Ovary (tissue), 7 donors: ENCODE measurements at regions not wholly inside any gene's neighbourhood (a gene's known extent, or its start where the extent isn't known, plus 50 kb on each side); places are given as distances from the start of the nearest gene placed in this dataset.
"Not testable (repeated sequence)": the region's sequence is repeated elsewhere in the genome, so short reads cannot be mapped to it uniquely, and the experiment has no call there.

Experiments
- DNase-seq, 5 donors: peaks; one replicate each; pipeline ENCODE4 v3.0.0-alpha.2; 2019 to 2020
- H3K27ac ChIP-seq, 2 donors: fragments of 200-600 bp; one replicate each; pipeline versions ENCODE4 v1.5.1 to v1.8.0; 2019 to 2022
- H3K27me3 ChIP-seq: fragments of 200-600 bp; one replicate; pipeline ENCODE4 v1.8.0; 2022
- H3K36me3 ChIP-seq: fragments of 200-600 bp; sonication (generic); one replicate; pipeline ENCODE4 v1.5.1; 2019
- H3K4me1 ChIP-seq: one replicate; pipeline ENCODE4 v1.8.1; 2013; ENCODE audit warnings: mild to moderate bottlenecking, moderate library complexity; ENCODE audit not compliant: insufficient read depth
- H3K4me3 ChIP-seq: fragments of 200-600 bp; sonication (generic); one replicate; pipeline ENCODE4 v1.5.1; 2017
- H3K9me3 ChIP-seq, 2 donors: fragments of 200-600 bp in 1 of 2; sonication (generic) in 1 of 2; one replicate each; pipeline versions ENCODE4 v1.5.1 to v1.8.1; 2013 to 2019; ENCODE audit warnings: mild to moderate bottlenecking in 1 of 2, moderate library complexity in 1 of 2
- WGBS, 3 donors: extraction: QIAGEN DNeasy Blood & Tissue Kit in 1 of 3; methylation state at CpG; one replicate each; pipeline versions ENCODE4 v1.1.5 to v1.1.7; 2013 to 2017; 5-methylcytosine and 5-hydroxymethylcytosine counted together
- intact Hi-C, 4 donors: fragments of 100-400 bp; cut with DNase I; formaldehyde crosslinking; loops; one replicate each; pipeline versions ENCODE4 v1.11.0 to v1.15.1; 2022 to 2023
- donor health status: DM: no; HTN: no; CAD: no; lungs with moderate emphysema.
- donor health status: DM: no; HTN: no; CAD: no.
- donor health status: Bipolar disorder and iron deficiency.
- donor health status: DM: no; HTN: no; CAD: no.
- donor health status: DM: yes; HTN: yes; CAD: no.

- H3K27ac ChIP-seq, intact Hi-C loops, H3K27me3 ChIP-seq, H3K4me1 ChIP-seq, H3K36me3 ChIP-seq, H3K4me3 ChIP-seq, H3K9me3 ChIP-seq: not testable (repeated sequence)
- WGBS, 3 donors: 1 to 7% methylated on average over 27 to 31 of the region's 46 CpGs; no CpG with 5 or more reads in 1 of the 3 donors
- DNase-seq: peak in 4 of 5 donors; percentile 0 to 40 (median 10)
Measured at GRCh38 chr9:63450836-63451235, 1834.2 kb downstream of the FOXD4L5 start.

GRCh38 chr9:63425123-63425522 is 1859.9 kb downstream of the FOXD4L5 start:
- H3K27ac ChIP-seq, H3K36me3 ChIP-seq, H3K4me1 ChIP-seq, H3K9me3 ChIP-seq, DNase-seq, H3K27me3 ChIP-seq, H3K4me3 ChIP-seq, intact Hi-C loops: not testable (repeated sequence)
- WGBS, 3 donors: 33% methylated on average over 1 of the region's 3 CpGs; no CpG with 5 or more reads in 1 of the 3 donors

GRCh38 chr9:63390897-63391296 is 1894.1 kb downstream of the FOXD4L5 start:
- WGBS, 3 donors: no CpG with 5 or more reads among the region's 3 CpGs
- H3K9me3 ChIP-seq, DNase-seq, H3K27ac ChIP-seq, H3K36me3 ChIP-seq, H3K4me3 ChIP-seq, H3K4me1 ChIP-seq, intact Hi-C loops, H3K27me3 ChIP-seq: not testable (repeated sequence)

GRCh38 chr9:63385479-63385878 is 1899.5 kb downstream of the FOXD4L5 start:
- not testable (repeated sequence) for DNase-seq, H3K4me1 ChIP-seq, H3K27ac ChIP-seq

GRCh38 chr9:63379864-63380263 is 1905.1 kb downstream of the FOXD4L5 start:
- H3K9me3 ChIP-seq, H3K36me3 ChIP-seq, H3K27ac ChIP-seq, H3K27me3 ChIP-seq, intact Hi-C loops, H3K4me1 ChIP-seq, H3K4me3 ChIP-seq, DNase-seq: not testable (repeated sequence)
- WGBS, 3 donors: 82 to 90% (median 87%) methylated on average over 12 of the region's 12 CpGs

More at GRCh38 chr9:63385479-63385878, 1899.5 kb downstream of the FOXD4L5 start:
- H3K27me3 ChIP-seq, H3K9me3 ChIP-seq, intact Hi-C loops, H3K36me3 ChIP-seq, H3K4me3 ChIP-seq: not testable (repeated sequence)
- WGBS, 3 donors: 50 to 69% (median 64%) methylated on average over 4 to 6 of the region's 28 CpGs

GRCh38 chr9:63354219-63354618 is 1930.8 kb downstream of the FOXD4L5 start:
- H3K27me3 ChIP-seq, H3K4me1 ChIP-seq, H3K9me3 ChIP-seq, H3K27ac ChIP-seq, H3K36me3 ChIP-seq, intact Hi-C loops, DNase-seq, H3K4me3 ChIP-seq: not testable (repeated sequence)
- WGBS, 3 donors: 80 to 85% (median 83%) methylated on average over 2 to 4 of the region's 4 CpGs

GRCh38 chr9:63347347-63347746 is 1937.7 kb downstream of the FOXD4L5 start:
- H3K27ac ChIP-seq, H3K36me3 ChIP-seq, H3K4me1 ChIP-seq, H3K27me3 ChIP-seq, DNase-seq, intact Hi-C loops, H3K4me3 ChIP-seq, H3K9me3 ChIP-seq: not testable (repeated sequence)
- WGBS, 3 donors: 81 to 86% (median 82%) methylated on average over 2 of the region's 3 CpGs

- H3K27ac ChIP-seq: not testable (repeated sequence)
- DNase-seq: peak in 2 of 5 donors; percentile 20 to 53
Measured at GRCh38 chr9:63346310-63347048, 1938.5 kb downstream of the FOXD4L5 start.

GRCh38 chr9:63344408-63344807 is 1940.6 kb downstream of the FOXD4L5 start:
- H3K4me3 ChIP-seq, H3K36me3 ChIP-seq, DNase-seq, H3K4me1 ChIP-seq, H3K9me3 ChIP-seq, intact Hi-C loops, H3K27ac ChIP-seq, H3K27me3 ChIP-seq: not testable (repeated sequence)
- 20 to 30% methylated on average over 1 to 3 of the region's 5 CpGs; no CpG with 5 or more reads in 1 of the 3 donors for WGBS, 3 donors

More at GRCh38 chr9:63346310-63347048, 1938.5 kb downstream of the FOXD4L5 start:
- H3K36me3 ChIP-seq, H3K4me3 ChIP-seq, intact Hi-C loops, H3K27me3 ChIP-seq, H3K9me3 ChIP-seq, H3K4me1 ChIP-seq: not testable (repeated sequence)
- WGBS, 3 donors: 69 to 81% (median 78%) methylated on average over 8 to 11 of the region's 14 CpGs

GRCh38 chr9:63342528-63342927 is 1942.5 kb downstream of the FOXD4L5 start:
- H3K27ac ChIP-seq, H3K36me3 ChIP-seq, H3K9me3 ChIP-seq, intact Hi-C loops, H3K4me1 ChIP-seq, H3K4me3 ChIP-seq, DNase-seq, H3K27me3 ChIP-seq: not testable (repeated sequence)
- WGBS, 3 donors: 69 to 84% (median 75%) methylated on average over 2 of the region's 4 CpGs

GRCh38 chr9:63337899-63338604 is 1947.0 kb downstream of the FOXD4L5 start:
- H3K4me1 ChIP-seq, H3K4me3 ChIP-seq, H3K9me3 ChIP-seq, H3K27me3 ChIP-seq, H3K27ac ChIP-seq, intact Hi-C loops, DNase-seq, H3K36me3 ChIP-seq: not testable (repeated sequence)
- 45 to 55% (median 47%) methylated on average over 5 to 6 of the region's 6 CpGs for WGBS, 3 donors

- H3K4me3 ChIP-seq, H3K36me3 ChIP-seq, H3K9me3 ChIP-seq, H3K27ac ChIP-seq, intact Hi-C loops, DNase-seq, H3K27me3 ChIP-seq, H3K4me1 ChIP-seq: not testable (repeated sequence)
- 50 to 59% (median 50%) methylated on average over 3 of the region's 3 CpGs for WGBS, 3 donors
Measured at GRCh38 chr9:63335286-63335685, 1949.7 kb downstream of the FOXD4L5 start.
